IMR-90 (cell line): ENCODE measurements at regions not wholly inside any gene's neighbourhood (a gene's known extent, or its start where the extent isn't known, plus 50 kb on each side); places are given as distances from the start of the nearest gene placed in this dataset.

Experiments
- ATAC-seq: fragments of 200-7000 bp; cut with Tn5 transposase; 2 replicates; pipeline ENCODE4 v1.9.1; 2020; ENCODE audit warnings: low read depth, mild to moderate bottlenecking, moderate library complexity
- BruUV-seq: library from RNA; stranded (reverse); fragments of 400-500 nt; replicated peaks from 2 replicates; lab custom pipeline; 2021; lab: Mats Ljungman, UMichigan
- CTCF ChIA-PET: fragments of 300-600 bp; formaldehyde crosslinking; extraction: SDS; loops from one replicate; lab custom pipeline; 2021; ENCODE audit warnings: antibody characterized with exemption; lab: Yijun Ruan, JAX
- POLR2A ChIA-PET: fragments of 300-600 bp; sonication (Branson Sonifier 250); formaldehyde crosslinking; loops from one replicate; lab custom pipeline; 2022; ENCODE audit warnings: antibody characterized with exemption; ENCODE audit not compliant: unreplicated experiment; lab: Charles Lee
- DNase-seq: peaks from one replicate; pipeline ENCODE4 v3.0.0; 2013
- H2AFZ ChIP-seq: replicated peaks from 2 replicates; pipeline ENCODE3; 2013; ENCODE audit warnings: low read length, mild to moderate bottlenecking; ENCODE audit not compliant: poor library complexity
- H2AK5ac ChIP-seq: 2 replicates; pipeline ENCODE4 v1.6.1; 2013; ENCODE audit warnings: low read depth, low read length, inconsistent platforms
- H2AK9ac ChIP-seq: replicated peaks from 2 replicates; pipeline ENCODE3; 2013; ENCODE audit warnings: mild to moderate bottlenecking, low read depth, low read length, moderate library complexity; ENCODE audit not compliant: poor library complexity
- H2BK120ac ChIP-seq: 2 replicates; pipeline ENCODE4 v1.6.1; 2013; ENCODE audit warnings: low read depth, low read length, inconsistent platforms
- H2BK15ac ChIP-seq: 3 replicates; pipeline ENCODE4 v1.6.1; 2013; ENCODE audit warnings: low read depth, low read length, inconsistent platforms
- H2BK20ac ChIP-seq: 2 replicates; pipeline ENCODE4 v1.6.1; 2013; ENCODE audit warnings: low read depth, mild to moderate bottlenecking, inconsistent platforms, low read length, moderate library complexity
- H2BK5ac ChIP-seq: 2 replicates; pipeline ENCODE4 v1.6.1; 2013; ENCODE audit warnings: mild to moderate bottlenecking, low read depth, low read length, inconsistent platforms; ENCODE audit not compliant: poor library complexity, severe bottlenecking
- H3K14ac ChIP-seq: replicated peaks from 2 replicates; pipeline ENCODE4 v1.6.1; 2013; ENCODE audit warnings: low read depth, low read length, inconsistent platforms
- H3K18ac ChIP-seq: 2 replicates; pipeline ENCODE4 v1.6.1; 2013; ENCODE audit warnings: low read depth, low read length, control low read depth
- H3K23ac ChIP-seq: 2 replicates; pipeline ENCODE4 v1.6.1; 2013; ENCODE audit warnings: low read depth, low read length, inconsistent platforms
- H3K27ac ChIP-seq: 2 replicates; pipeline ENCODE4 v1.5.1; 2013; ENCODE audit warnings: mild to moderate bottlenecking, control low read depth, low read length; ENCODE audit not compliant: insufficient read depth
- H3K27me3 ChIP-seq: 2 replicates; pipeline ENCODE4 v1.6.1; 2013; ENCODE audit warnings: low read length; ENCODE audit not compliant: control insufficient read depth, insufficient read depth
- H3K36me3 ChIP-seq: 2 replicates; pipeline ENCODE4 v1.6.1; 2013; ENCODE audit warnings: low read length, mixed read lengths; ENCODE audit not compliant: control insufficient read depth, insufficient read depth
- H3K4ac ChIP-seq: 2 replicates; pipeline ENCODE4 v1.6.1; 2013; ENCODE audit warnings: low read depth, low read length, inconsistent platforms
- H3K4me1 ChIP-seq: 2 replicates; pipeline ENCODE4 v1.6.1; 2013; ENCODE audit warnings: low read length, mixed read lengths; ENCODE audit not compliant: control insufficient read depth, insufficient read depth
- H3K4me2 ChIP-seq: 2 replicates; pipeline ENCODE4 v1.6.1; 2013; ENCODE audit warnings: low read depth, mild to moderate bottlenecking, control low read depth, low read length, moderate library complexity
- H3K4me3 ChIP-seq: 2 replicates; pipeline ENCODE4 v1.5.1; 2013; ENCODE audit warnings: low read depth, mild to moderate bottlenecking, control low read depth, low read length, moderate library complexity; ENCODE audit not compliant: insufficient read depth
- H3K56ac ChIP-seq: 2 replicates; pipeline ENCODE4 v1.6.1; 2013; ENCODE audit warnings: low read length, inconsistent platforms; ENCODE audit not compliant: insufficient read depth; ENCODE audit errors: extremely low read depth
- H3K79me1 ChIP-seq, 2 experiments: 2 replicates each; pipeline ENCODE4 v1.6.1; 2013; ENCODE audit warnings: low read length in 2 of 2, inconsistent platforms in 1 of 2, low read depth in 1 of 2
- H3K9ac ChIP-seq: 2 replicates; pipeline ENCODE4 v1.6.1; 2013; ENCODE audit warnings: low read depth, low read length, control low read depth
- H3K9me1 ChIP-seq: 2 replicates; pipeline ENCODE4 v1.6.1; 2013; ENCODE audit warnings: low read length, inconsistent platforms; ENCODE audit not compliant: insufficient read depth
- H3K9me3 ChIP-seq: 2 replicates; pipeline ENCODE4 v1.6.1; 2013; ENCODE audit warnings: low read length; ENCODE audit not compliant: control insufficient read depth, insufficient read depth
- H4K20me1 ChIP-seq: 2 replicates; pipeline ENCODE4 v1.6.1; 2013; ENCODE audit warnings: low read length, inconsistent platforms; ENCODE audit not compliant: insufficient read depth
- H4K5ac ChIP-seq: 2 replicates; pipeline ENCODE4 v1.6.1; 2013; ENCODE audit warnings: mild to moderate bottlenecking, low read depth, low read length, control low read depth
- H4K8ac ChIP-seq, 2 experiments: 2 replicates each; pipeline ENCODE4 v1.6.1; 2013; ENCODE audit warnings: low read depth in 2 of 2, low read length in 2 of 2, control low read depth in 1 of 2, inconsistent platforms in 1 of 2
- H4K91ac ChIP-seq: 2 replicates; pipeline ENCODE4 v1.6.1; 2013; ENCODE audit warnings: low read depth, low read length, inconsistent platforms; ENCODE audit not compliant: insufficient read depth
- FOS ChIP-seq: fragments of 150-350 bp; IDR thresholded peaks from 2 replicates; pipeline ENCODE4 v1.6.1; 2016; ENCODE audit warnings: low read depth, low read length
- MAFK ChIP-seq: IDR thresholded peaks from 2 replicates; pipeline ENCODE4 v1.6.1; 2012; ENCODE audit warnings: low read depth, low read length, improper control_type of control experiment
- MAZ ChIP-seq: IDR thresholded peaks from 2 replicates; pipeline ENCODE4 v1.6.1; 2012; ENCODE audit warnings: low read depth, mild to moderate bottlenecking, low read length, improper control_type of control experiment, moderate library complexity, borderline replicate concordance
- MXI1 ChIP-seq: IDR thresholded peaks from 2 replicates; pipeline ENCODE4 v1.6.1; 2012; ENCODE audit warnings: low read depth, mild to moderate bottlenecking, low read length, moderate library complexity, borderline replicate concordance
- NFE2L2 ChIP-seq: fragments of 150-350 bp; IDR thresholded peaks from 2 replicates; pipeline ENCODE4 v1.6.1; 2016; ENCODE audit warnings: low read depth, mild to moderate bottlenecking, low read length
- RFX5 ChIP-seq: IDR thresholded peaks from 2 replicates; pipeline ENCODE4 v1.8.0; 2012; ENCODE audit warnings: low read depth, mild to moderate bottlenecking, low read length, moderate library complexity
- USF2 ChIP-seq: fragments of 150-350 bp; IDR thresholded peaks from 2 replicates; pipeline ENCODE4 v1.6.1; 2017; ENCODE audit warnings: mild to moderate bottlenecking, antibody characterized with exemption, low read length, low read depth
- WGBS, 2 experiments: methylation state at CpG; one replicate each; pipeline versions ENCODE4 v1.1.5 to v1.1.7; 2013; ENCODE audit warnings: missing lambda C conversion rate in 2 of 2; ENCODE audit not compliant: insufficient read length in 1 of 2; ENCODE audit errors: extremely low coverage in 2 of 2; 5-methylcytosine and 5-hydroxymethylcytosine counted together
- dilution Hi-C: fragments of 300-500 bp; cut with HindIII; formaldehyde crosslinking; loops from one replicate; pipeline ENCODE4 v1.14.3; 2018; ENCODE audit warnings: low sequenced_read_pairs; ENCODE audit not compliant: unreplicated experiment
- in situ Hi-C: fragments of 300-500 bp; cut with MboI; formaldehyde crosslinking; loops from 3 replicates; pipeline ENCODE4 v1.14.3; 2019; ENCODE audit warnings: low sequenced_read_pairs, inconsistent platforms, mixed read lengths
- intact Hi-C: fragments of 100-400 bp; cut with micrococcal nuclease; formaldehyde crosslinking; loops from 2 replicates; pipeline ENCODE4 v1.10.0; 2022
- TF ChIP-seq, protein P1 (sequence below): fragments of 150-350 bp; IDR thresholded peaks from 2 replicates; pipeline ENCODE4 v1.6.1; 2016; ENCODE audit warnings: low read depth, mild to moderate bottlenecking, low read length, moderate library complexity, borderline replicate concordance

- no peak overlapping the region for H3K9ac ChIP-seq
- no peaks in the 10 kb centered on the region for H4K20me1 ChIP-seq
- no peak overlapping the region for H3K23ac ChIP-seq
- no peak overlapping the region for H2AK5ac ChIP-seq
- H3K9me3 ChIP-seq, result no peaks in the 10 kb centered on the region
- WGBS, 2 experiments, result 91% methylated on average over 34 of the region's 54 CpGs; no CpG with 5 or more reads in 1 of the 2 experiments
- no peak overlapping the region for H3K14ac ChIP-seq
- DNase-seq, result no peak
- H2AFZ ChIP-seq, result no peak overlapping the region
- no peak overlapping the region for H2AK9ac ChIP-seq
- no peaks in the 10 kb centered on the region for H3K36me3 ChIP-seq
- no peak for ATAC-seq
- no peaks in the 10 kb centered on the region for H3K9me1 ChIP-seq
- H3K79me1 ChIP-seq, result no peaks in the 10 kb centered on the region
- no peak overlapping the region for H4K5ac ChIP-seq
- H3K4me1 ChIP-seq, result no peaks in the 10 kb centered on the region
- BruUV-seq, result no TSS peak
- H2BK120ac ChIP-seq, result no peak overlapping the region
- H3K4me2 ChIP-seq, result no peak overlapping the region
- no peak overlapping the region for H2BK15ac ChIP-seq
- intact Hi-C loops, result loop anchor here (10.0 kb wide), 1 partner anchor 728 kb away; no protein-coding TSS in a partner anchor
- no peak overlapping the region for H4K8ac ChIP-seq
- TF ChIP-seq MAFK (no peak), MXI1 (no peak), FOS (no peak), NFE2L2 (no peak), USF2 (no peak), RFX5 (no peak), MAZ (no peak)
- TF ChIP-seq, protein P1, sequence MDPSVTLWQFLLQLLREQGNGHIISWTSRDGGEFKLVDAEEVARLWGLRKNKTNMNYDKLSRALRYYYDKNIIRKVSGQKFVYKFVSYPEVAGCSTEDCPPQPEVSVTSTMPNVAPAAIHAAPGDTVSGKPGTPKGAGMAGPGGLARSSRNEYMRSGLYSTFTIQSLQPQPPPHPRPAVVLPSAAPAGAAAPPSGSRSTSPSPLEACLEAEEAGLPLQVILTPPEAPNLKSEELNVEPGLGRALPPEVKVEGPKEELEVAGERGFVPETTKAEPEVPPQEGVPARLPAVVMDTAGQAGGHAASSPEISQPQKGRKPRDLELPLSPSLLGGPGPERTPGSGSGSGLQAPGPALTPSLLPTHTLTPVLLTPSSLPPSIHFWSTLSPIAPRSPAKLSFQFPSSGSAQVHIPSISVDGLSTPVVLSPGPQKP, result no peak
- H2BK20ac ChIP-seq, result no peak overlapping the region
- no peak overlapping the region for H3K4ac ChIP-seq
- no peak overlapping the region for H3K56ac ChIP-seq
- POLR2A ChIA-PET, result no interaction called here
- H3K27me3 ChIP-seq, result no peaks in the 10 kb centered on the region; the same call in 1 of the 2 replicates
- no peak overlapping the region for H3K27ac ChIP-seq
- dilution Hi-C loops, result no loop called here
- no peak overlapping the region for H4K91ac ChIP-seq
- in situ Hi-C loops, result loop anchor here (10.0 kb wide), 1 partner anchor 668 kb away; no protein-coding TSS in a partner anchor
- H2BK5ac ChIP-seq, result no peak overlapping the region
- CTCF ChIA-PET, result no interaction called here
- H3K18ac ChIP-seq, result no peak overlapping the region
- no peak overlapping the region for H3K4me3 ChIP-seq
Observed at GRCh38 chr11:92882828-92883611, 86.4 kb upstream of the MTNR1B start.
